ENCODE measurements at regions not wholly inside any gene's neighbourhood (a gene's known extent, or its start where the extent isn't known, plus 50 kb on each side); places are given as distances from the start of the nearest gene placed in this dataset.

GRCh38 chr2:79370976-79371538 is 141.8 kb upstream of the CTNNA2 start:
- H2AFZ ChIP-seq (ENCODE audit: low read depth, low read length), result no peak overlapping the region
- WGBS (ENCODE audit: insufficient coverage, low coverage, missing lambda C conversion rate), result 0% methylated on average over 5 of the region's 8 CpGs
- no peak for FAIRE-seq
- BruUV-seq (replicated peaks), result no TSS peak
- H3K4me3 ChIP-seq, result no peak overlapping the region
- H3K9me1 ChIP-seq (ENCODE audit: control insufficient read depth, insufficient read depth, low read length), result no peaks in the 10 kb centered on the region
- H3K36me3 ChIP-seq (ENCODE audit: control insufficient read depth, insufficient read depth, low read length), result no peaks in the 10 kb centered on the region
- in situ Hi-C loops (cut with MboI) (no loop called here), intact Hi-C loops (cut with micrococcal nuclease) (no loop called here)
- H3K27me3 ChIP-seq (ENCODE audit: control insufficient read depth in 2 of 2, insufficient read depth in 2 of 2, low read length in 2 of 2), result no peaks in the 10 kb centered on the region
- H4K20me1 ChIP-seq (replicated peaks; ENCODE audit: control insufficient read depth, insufficient read depth, low read length), result no peaks in the 10 kb centered on the region
- POLR2A ChIA-PET, result no interaction called here
- no peaks in the 10 kb centered on the region for H3K9me3 ChIP-seq (replicated peaks; ENCODE audit: control insufficient read depth, insufficient read depth, low read depth, low read length)
- H3K9ac ChIP-seq (ENCODE audit: insufficient read depth in 1 of 2, low read depth in 2 of 2, low read length in 2 of 2), result no peak overlapping the region
- H3K4me1 ChIP-seq (replicated peaks in 1 of 2; ENCODE audit: control insufficient read depth in 2 of 2, insufficient read depth in 2 of 2, low read length in 2 of 2), result no peaks in the 10 kb centered on the region
- no peak for DNase-seq (ENCODE audit: extremely low read depth in 1 of 4, low spot score in 3 of 4)
- CTCF ChIA-PET (ENCODE audit: low intra/inter-chr PET ratio), result no interaction called here
- H3K27ac ChIP-seq (ENCODE audit: extremely low read depth, low read depth, low read length), result no peak overlapping the region
- ATAC-seq, result no peak
- no peak overlapping the region for H3K4me2 ChIP-seq (ENCODE audit: insufficient read depth, low read length)
- H3K79me2 ChIP-seq (ENCODE audit: control insufficient read depth, insufficient read depth, low read length), result no peaks in the 10 kb centered on the region
- TF ChIP-seq ETV1 (tag; conservative IDR thresholded peaks at IDR 0.05; ENCODE audit: low read depth) (no peak), FOSL1 (tag; conservative IDR thresholded peaks at IDR 0.05) (no peak)

- Histone ChIP-seq H3K4me1 (replicated peaks in 1 of 2; ENCODE audit: control insufficient read depth in 2 of 2, insufficient read depth in 2 of 2, low read length in 2 of 2) (no peaks in the 10 kb centered on the region), H3K36me3 (ENCODE audit: control insufficient read depth, insufficient read depth, low read length) (no peaks in the 10 kb centered on the region), H3K4me3 (no peak overlapping the region), H3K9me3 (replicated peaks; ENCODE audit: control insufficient read depth, insufficient read depth, low read depth, low read length) (no peaks in the 10 kb centered on the region), H3K4me2 (ENCODE audit: insufficient read depth, low read length) (no peak overlapping the region), H3K27ac (ENCODE audit: extremely low read depth, low read depth, low read length) (no peak overlapping the region), H3K27me3 (ENCODE audit: control insufficient read depth in 2 of 2, insufficient read depth in 2 of 2, low read length in 2 of 2) (no peaks in the 10 kb centered on the region), H3K9ac (ENCODE audit: insufficient read depth in 1 of 2, low read depth in 2 of 2, low read length in 2 of 2) (no peak overlapping the region), H3K9me1 (ENCODE audit: control insufficient read depth, insufficient read depth, low read length) (no peaks in the 10 kb centered on the region), H2AFZ (ENCODE audit: low read depth, low read length) (no peak overlapping the region), H4K20me1 (replicated peaks; ENCODE audit: control insufficient read depth, insufficient read depth, low read length) (no peaks in the 10 kb centered on the region), H3K79me2 (ENCODE audit: control insufficient read depth, insufficient read depth, low read length) (no peaks in the 10 kb centered on the region)
- ATAC-seq (no peak), FAIRE-seq (no peak), DNase-seq (ENCODE audit: extremely low read depth in 1 of 4, low spot score in 3 of 4) (no peak)
- in situ Hi-C loops (cut with MboI) (no loop called here), intact Hi-C loops (cut with micrococcal nuclease) (no loop called here)
- ChIA-PET CTCF (ENCODE audit: low intra/inter-chr PET ratio) (no interaction called here), POLR2A (no interaction called here)
- WGBS (ENCODE audit: insufficient coverage, low coverage, missing lambda C conversion rate), result 0% methylated on average over 9 of the region's 9 CpGs
- no TSS peak for BruUV-seq (replicated peaks)
- TF ChIP-seq ZKSCAN1 (IDR thresholded peaks at IDR 0.05; ENCODE audit: low read depth, low read length), result no peak
- TF ChIP-seq CBFA2T2 (conservative IDR thresholded peaks at IDR 0.05), result no peak
- TF ChIP-seq ZNF184 (CRISPR knock-in tag; IDR thresholded peaks at IDR 0.05), result no peak
- no peak for TF ChIP-seq HDAC2 (IDR thresholded peaks at IDR 0.05)
- no peak for TF ChIP-seq NRF1 (conservative IDR thresholded peaks at IDR 0.05 in 1 of 2, IDR thresholded peaks at IDR 0.05 in 1 of 2)
- TF ChIP-seq TAF9B (IDR thresholded peaks at IDR 0.05; ENCODE audit: partially characterized antibody), result no peak
- no peak for TF ChIP-seq PYGO2 (tag; IDR thresholded peaks at IDR 0.05)
- no peak for TF ChIP-seq HCFC1 (IDR thresholded peaks at IDR 0.05; ENCODE audit: low read depth, low read length)
- no peak for TF ChIP-seq DACH1 (IDR thresholded peaks at IDR 0.05; ENCODE audit: partially characterized antibody)
- TF ChIP-seq, protein P1, sequence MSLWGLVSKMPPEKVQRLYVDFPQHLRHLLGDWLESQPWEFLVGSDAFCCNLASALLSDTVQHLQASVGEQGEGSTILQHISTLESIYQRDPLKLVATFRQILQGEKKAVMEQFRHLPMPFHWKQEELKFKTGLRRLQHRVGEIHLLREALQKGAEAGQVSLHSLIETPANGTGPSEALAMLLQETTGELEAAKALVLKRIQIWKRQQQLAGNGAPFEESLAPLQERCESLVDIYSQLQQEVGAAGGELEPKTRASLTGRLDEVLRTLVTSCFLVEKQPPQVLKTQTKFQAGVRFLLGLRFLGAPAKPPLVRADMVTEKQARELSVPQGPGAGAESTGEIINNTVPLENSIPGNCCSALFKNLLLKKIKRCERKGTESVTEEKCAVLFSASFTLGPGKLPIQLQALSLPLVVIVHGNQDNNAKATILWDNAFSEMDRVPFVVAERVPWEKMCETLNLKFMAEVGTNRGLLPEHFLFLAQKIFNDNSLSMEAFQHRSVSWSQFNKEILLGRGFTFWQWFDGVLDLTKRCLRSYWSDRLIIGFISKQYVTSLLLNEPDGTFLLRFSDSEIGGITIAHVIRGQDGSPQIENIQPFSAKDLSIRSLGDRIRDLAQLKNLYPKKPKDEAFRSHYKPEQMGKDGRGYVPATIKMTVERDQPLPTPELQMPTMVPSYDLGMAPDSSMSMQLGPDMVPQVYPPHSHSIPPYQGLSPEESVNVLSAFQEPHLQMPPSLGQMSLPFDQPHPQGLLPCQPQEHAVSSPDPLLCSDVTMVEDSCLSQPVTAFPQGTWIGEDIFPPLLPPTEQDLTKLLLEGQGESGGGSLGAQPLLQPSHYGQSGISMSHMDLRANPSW (CRISPR knock-in tag; IDR thresholded peaks at IDR 0.05), result no peak
- TF ChIP-seq DMBX1 (CRISPR knock-in tag; IDR thresholded peaks at IDR 0.05; ENCODE audit: borderline replicate concordance), result no peak
- TF ChIP-seq MBD2 (IDR thresholded peaks at IDR 0.05; ENCODE audit: borderline replicate concordance, low read depth), result no peak
- TF ChIP-seq U2AF1 (optimal IDR thresholded peaks at IDR 0.05; ENCODE audit: low read depth, low read length), result no peak
- no peak for TF ChIP-seq SP1 (CRISPR knock-in tag; IDR thresholded peaks at IDR 0.05)
- no peak for TF ChIP-seq ZNF133 (CRISPR knock-in tag; IDR thresholded peaks at IDR 0.05)
- TF ChIP-seq ELF4 (CRISPR knock-in tag; IDR thresholded peaks at IDR 0.05), result no peak
These were observed 143.7 kb upstream of the CTNNA2 start for GRCh38 chr2:79369127-79369526.
